ENCODE measurements at regions not wholly inside any gene's neighbourhood (a gene's known extent, or its start where the extent isn't known, plus 50 kb on each side); places are given as distances from the start of the nearest gene placed in this dataset.

DNA sequence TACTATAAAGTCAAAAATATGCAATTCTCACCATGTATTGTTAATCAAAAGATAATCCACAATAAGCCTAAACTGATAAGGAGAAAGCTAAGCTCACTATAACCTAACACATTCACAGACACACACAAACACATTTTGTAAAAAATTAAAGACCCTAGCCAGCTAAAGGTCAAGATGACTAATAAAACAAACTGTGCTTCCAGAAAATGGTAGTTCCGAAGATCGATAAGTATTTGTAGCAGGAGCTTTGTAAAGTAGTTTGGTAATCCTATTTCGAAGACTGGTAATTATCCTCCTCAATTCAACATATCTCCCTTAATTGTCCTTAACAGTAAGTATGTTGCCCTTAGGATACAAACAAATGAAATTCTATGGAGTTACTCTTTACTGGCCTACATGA lies 62.9 kb upstream of the CHMP2B start:
- no peaks in the 10 kb centered on the region for H3K27me3 ChIP-seq
- intact Hi-C loops (cut with DNase I), result no loop called here
- H3K4me1 ChIP-seq (replicated peaks in 1 of 2), result no peaks in the 10 kb centered on the region
- no peaks in the 10 kb centered on the region for H3K36me3 ChIP-seq (replicated peaks in 1 of 2)
- H3K4me3 ChIP-seq, result no peak overlapping the region
- DNase-seq, result no peak
- no peaks in the 10 kb centered on the region for H3K9me3 ChIP-seq (replicated peaks in 1 of 3)
- TF ChIP-seq, protein P1, sequence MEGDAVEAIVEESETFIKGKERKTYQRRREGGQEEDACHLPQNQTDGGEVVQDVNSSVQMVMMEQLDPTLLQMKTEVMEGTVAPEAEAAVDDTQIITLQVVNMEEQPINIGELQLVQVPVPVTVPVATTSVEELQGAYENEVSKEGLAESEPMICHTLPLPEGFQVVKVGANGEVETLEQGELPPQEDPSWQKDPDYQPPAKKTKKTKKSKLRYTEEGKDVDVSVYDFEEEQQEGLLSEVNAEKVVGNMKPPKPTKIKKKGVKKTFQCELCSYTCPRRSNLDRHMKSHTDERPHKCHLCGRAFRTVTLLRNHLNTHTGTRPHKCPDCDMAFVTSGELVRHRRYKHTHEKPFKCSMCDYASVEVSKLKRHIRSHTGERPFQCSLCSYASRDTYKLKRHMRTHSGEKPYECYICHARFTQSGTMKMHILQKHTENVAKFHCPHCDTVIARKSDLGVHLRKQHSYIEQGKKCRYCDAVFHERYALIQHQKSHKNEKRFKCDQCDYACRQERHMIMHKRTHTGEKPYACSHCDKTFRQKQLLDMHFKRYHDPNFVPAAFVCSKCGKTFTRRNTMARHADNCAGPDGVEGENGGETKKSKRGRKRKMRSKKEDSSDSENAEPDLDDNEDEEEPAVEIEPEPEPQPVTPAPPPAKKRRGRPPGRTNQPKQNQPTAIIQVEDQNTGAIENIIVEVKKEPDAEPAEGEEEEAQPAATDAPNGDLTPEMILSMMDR (IDR thresholded peaks at IDR 0.05), result no peak
- no peak for TF ChIP-seq POLR2A (IDR thresholded peaks at IDR 0.05)
- 87 to 95% (median 92%) methylated on average over 3 of the region's 3 CpGs for WGBS, 4 donors
- H3K27ac ChIP-seq, result no peak overlapping the region

GRCh38 chr3:87161851-87162250 lies 65.3 kb upstream of the CHMP2B start:
- no peak for DNase-seq
- WGBS, 4 donors, result 26 to 51% (median 34%) methylated on average over 3 of the region's 3 CpGs
- no peak for TF ChIP-seq POLR2A (IDR thresholded peaks at IDR 0.05)
- TF ChIP-seq, protein P1 (IDR thresholded peaks at IDR 0.05), result no peak
- Histone ChIP-seq H3K27ac (no peak overlapping the region), H3K4me1 (replicated peaks in 1 of 2) (no peaks in the 10 kb centered on the region), H3K4me3 (no peak overlapping the region), H3K9me3 (replicated peaks in 1 of 3) (no peaks in the 10 kb centered on the region), H3K36me3 (replicated peaks in 1 of 2) (no peaks in the 10 kb centered on the region), H3K27me3 (no peaks in the 10 kb centered on the region)
- intact Hi-C loops (cut with DNase I), result no loop called here

DNA sequence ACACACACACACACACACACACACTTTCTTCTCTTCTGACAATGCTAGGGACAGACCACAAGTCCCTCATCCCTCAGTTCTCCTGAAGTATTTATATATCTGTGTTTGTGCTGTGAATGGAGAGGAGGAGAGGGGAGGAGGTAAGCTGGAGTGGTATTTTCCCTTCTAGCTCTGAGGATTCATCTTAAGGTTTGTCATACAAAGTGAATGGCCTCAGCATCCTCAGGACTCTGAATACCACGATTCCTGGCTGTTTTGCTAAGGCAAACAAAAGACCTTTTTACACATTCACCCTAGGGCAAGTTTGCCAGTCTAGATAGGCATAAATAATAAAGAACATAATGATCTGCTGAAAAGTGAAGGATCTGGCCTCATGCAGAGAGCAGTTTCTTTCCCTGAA lies 65.7 kb upstream of the CHMP2B start:
- Histone ChIP-seq H3K27ac (no peak overlapping the region), H3K4me3 (no peak overlapping the region), H3K27me3 (no peaks in the 10 kb centered on the region), H3K4me1 (replicated peaks in 1 of 2) (no peaks in the 10 kb centered on the region), H3K36me3 (replicated peaks in 1 of 2) (no peaks in the 10 kb centered on the region), H3K9me3 (replicated peaks in 1 of 3) (no peaks in the 10 kb centered on the region)
- intact Hi-C loops (cut with DNase I), result no loop called here
- 27 to 38% (median 31%) methylated on average over 1 of the region's 1 CpG for WGBS, 4 donors
- no peak for DNase-seq
- TF ChIP-seq POLR2A (IDR thresholded peaks at IDR 0.05), result no peak
- TF ChIP-seq, protein P1 (IDR thresholded peaks at IDR 0.05), result no peak

DNA sequence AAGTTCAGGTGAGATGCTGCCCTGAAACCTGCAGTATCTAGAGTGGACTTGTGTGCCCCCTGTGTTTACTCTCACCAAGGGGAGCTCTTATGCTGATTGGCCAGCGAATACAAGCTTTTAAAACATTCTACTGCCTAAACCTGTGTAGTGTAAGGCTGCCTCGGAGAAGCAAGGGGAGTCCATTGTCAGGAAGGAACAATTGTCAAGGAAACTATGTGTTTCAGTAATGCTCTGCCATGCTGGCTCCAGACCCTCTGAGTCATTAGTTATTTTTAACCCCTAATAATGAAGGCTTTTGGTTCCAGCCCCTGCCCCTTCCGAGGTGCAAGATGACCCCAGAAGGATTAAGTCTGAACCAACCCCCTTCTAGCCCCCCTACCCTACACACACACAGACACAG lies 66.1 kb upstream of the CHMP2B start:
- H3K27me3 ChIP-seq, result no peaks in the 10 kb centered on the region
- no peak overlapping the region for H3K4me3 ChIP-seq
- no peaks in the 10 kb centered on the region for H3K36me3 ChIP-seq (replicated peaks in 1 of 2)
- WGBS, 4 donors, result 52 to 65% (median 57%) methylated on average over 3 of the region's 3 CpGs
- intact Hi-C loops (cut with DNase I), result no loop called here
- no peak overlapping the region for H3K27ac ChIP-seq
- no peak for DNase-seq
- TF ChIP-seq POLR2A (IDR thresholded peaks at IDR 0.05), result no peak
- TF ChIP-seq, protein P1 (IDR thresholded peaks at IDR 0.05), result no peak
- H3K9me3 ChIP-seq (replicated peaks in 1 of 3), result no peaks in the 10 kb centered on the region
- no peaks in the 10 kb centered on the region for H3K4me1 ChIP-seq (replicated peaks in 1 of 2)

All from adrenal gland (tissue), 9 donors.